Skeletal muscle cell (primary cell): ENCODE measurements at regions not wholly inside any gene's neighbourhood (a gene's known extent, or its start where the extent isn't known, plus 50 kb on each side); places are given as distances from the start of the nearest gene placed in this dataset.
"Not testable (repeated sequence)": the region's sequence is repeated elsewhere in the genome, so short reads cannot be mapped to it uniquely, and the experiment has no call there.

Source experiments
- DNase-seq: peaks from one replicate; pipeline ENCODE4 v3.0.0-alpha.2; 2010; ENCODE audit warnings: low read depth
- H3K4me3 ChIP-seq: 2 replicates; pipeline ENCODE4 v1.5.1; 2011; ENCODE audit warnings: low read depth, mild to moderate bottlenecking, control low read depth, low read length, moderate library complexity

GRCh38 chr16:52742608-52743170, 195.7 kb upstream of the TOX3 start:
- no peak overlapping the region for H3K4me3 ChIP-seq
- no peak for DNase-seq

GRCh38 chr16:52742052-52742451, 195.1 kb upstream of the TOX3 start:
- no peak for DNase-seq
- H3K4me3 ChIP-seq, result no peak overlapping the region

GRCh38 chr16:52741351-52741750, 194.4 kb upstream of the TOX3 start:
- DNase-seq, result no peak
- H3K4me3 ChIP-seq, result no peak overlapping the region

- DNase-seq, result no peak
These were observed 193.8 kb upstream of the TOX3 start for GRCh38 chr16:52740766-52741165.

GRCh38 chr16:52740333-52740732, 193.4 kb upstream of the TOX3 start:
- H3K4me3 ChIP-seq, result no peak overlapping the region
- no peak for DNase-seq

More at GRCh38 chr16:52740766-52741165, 193.8 kb upstream of the TOX3 start:
- H3K4me3 ChIP-seq, result no peak overlapping the region

GRCh38 chr16:52738992-52739391, 192.0 kb upstream of the TOX3 start:
- DNase-seq, result not testable (repeated sequence)

GRCh38 chr16:52731219-52731875, 184.4 kb upstream of the TOX3 start:
- DNase-seq, result no peak
- no peak overlapping the region for H3K4me3 ChIP-seq

More at GRCh38 chr16:52738992-52739391, 192.0 kb upstream of the TOX3 start:
- H3K4me3 ChIP-seq, result not testable (repeated sequence)

- no peak overlapping the region for H3K4me3 ChIP-seq
- no peak for DNase-seq
These were observed 182.8 kb upstream of the TOX3 start for GRCh38 chr16:52729731-52730130.

- no peak for DNase-seq
- no peak overlapping the region for H3K4me3 ChIP-seq
These were observed 180.9 kb upstream of the TOX3 start for GRCh38 chr16:52727849-52728248.

- DNase-seq, result no peak
These were observed 180.5 kb upstream of the TOX3 start for GRCh38 chr16:52727441-52727840.

GRCh38 chr16:52725461-52725860, 178.5 kb upstream of the TOX3 start:
- no peak for DNase-seq
- H3K4me3 ChIP-seq, result no peak overlapping the region

More at GRCh38 chr16:52727441-52727840, 180.5 kb upstream of the TOX3 start:
- H3K4me3 ChIP-seq, result no peak overlapping the region

- H3K4me3 ChIP-seq, result no peak overlapping the region
- no peak for DNase-seq
These were observed 178.1 kb upstream of the TOX3 start for GRCh38 chr16:52725043-52725442.

- H3K4me3 ChIP-seq, result no peak overlapping the region
- DNase-seq, result no peak
These were observed 174.4 kb upstream of the TOX3 start for GRCh38 chr16:52721331-52721730.

- no peak for DNase-seq
- H3K4me3 ChIP-seq, result no peak overlapping the region
These were observed 171.1 kb upstream of the TOX3 start for GRCh38 chr16:52718046-52718445.

- no peak for DNase-seq
These were observed 166.8 kb upstream of the TOX3 start for GRCh38 chr16:52713740-52714139.

GRCh38 chr16:52709306-52709705, 162.4 kb upstream of the TOX3 start:
- DNase-seq, result no peak
- no peak overlapping the region for H3K4me3 ChIP-seq

More at GRCh38 chr16:52713740-52714139, 166.8 kb upstream of the TOX3 start:
- H3K4me3 ChIP-seq, result no peak overlapping the region

GRCh38 chr16:52708476-52708875, 161.5 kb upstream of the TOX3 start:
- H3K4me3 ChIP-seq, result no peak overlapping the region
- no peak for DNase-seq

- DNase-seq, result no peak
- no peak overlapping the region for H3K4me3 ChIP-seq
These were observed 160.9 kb upstream of the TOX3 start for GRCh38 chr16:52707676-52708337.

- H3K4me3 ChIP-seq, result no peak overlapping the region
- no peak for DNase-seq
These were observed 158.2 kb upstream of the TOX3 start for GRCh38 chr16:52705122-52705521.

- no peak for DNase-seq
- no peak overlapping the region for H3K4me3 ChIP-seq
These were observed 151.0 kb upstream of the TOX3 start for GRCh38 chr16:52697971-52698370.

- DNase-seq, result no peak
- H3K4me3 ChIP-seq, result no peak overlapping the region
These were observed 149.2 kb upstream of the TOX3 start for GRCh38 chr16:52696126-52696525.
